NCI-H345 treated with DMSO at 0.1 percent for 48 hours (cell line): ENCODE measurements at regions not wholly inside any gene's neighbourhood (a gene's known extent, or its start where the extent isn't known, plus 50 kb on each side); places are given as distances from the start of the nearest gene placed in this dataset.

Experiments used
- DNase-seq: peaks from one replicate; lab custom pipeline; 2025; ENCODE audit not compliant: unreplicated experiment; lab: John Stamatoyannopoulos, UW

DNA sequence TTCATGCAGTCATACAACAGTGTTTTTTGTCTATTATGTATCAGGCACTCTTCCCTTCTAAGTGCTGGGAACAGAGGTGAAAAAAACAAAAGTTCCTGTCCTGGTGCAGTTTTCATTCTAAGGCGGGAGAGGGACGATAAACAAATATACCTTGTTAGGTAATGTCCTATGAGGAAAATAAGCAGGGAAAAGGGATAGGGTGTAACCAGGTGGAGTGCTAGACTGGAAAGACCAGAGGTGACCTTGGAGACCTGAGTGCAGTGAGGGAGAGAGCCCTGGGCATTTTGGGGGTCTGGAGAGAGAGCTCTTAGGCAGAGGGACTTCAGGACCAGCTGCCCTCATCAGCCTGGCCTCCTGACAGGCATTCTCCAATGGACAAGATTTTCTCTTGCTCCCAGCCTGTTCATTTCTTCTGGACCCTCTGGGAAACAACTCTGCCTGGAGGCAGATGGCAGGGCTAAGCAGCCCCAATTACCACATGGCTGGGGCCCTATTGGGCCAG is 97.2 kb upstream of the TJP1 start:
- DNase-seq, result no peak

DNA sequence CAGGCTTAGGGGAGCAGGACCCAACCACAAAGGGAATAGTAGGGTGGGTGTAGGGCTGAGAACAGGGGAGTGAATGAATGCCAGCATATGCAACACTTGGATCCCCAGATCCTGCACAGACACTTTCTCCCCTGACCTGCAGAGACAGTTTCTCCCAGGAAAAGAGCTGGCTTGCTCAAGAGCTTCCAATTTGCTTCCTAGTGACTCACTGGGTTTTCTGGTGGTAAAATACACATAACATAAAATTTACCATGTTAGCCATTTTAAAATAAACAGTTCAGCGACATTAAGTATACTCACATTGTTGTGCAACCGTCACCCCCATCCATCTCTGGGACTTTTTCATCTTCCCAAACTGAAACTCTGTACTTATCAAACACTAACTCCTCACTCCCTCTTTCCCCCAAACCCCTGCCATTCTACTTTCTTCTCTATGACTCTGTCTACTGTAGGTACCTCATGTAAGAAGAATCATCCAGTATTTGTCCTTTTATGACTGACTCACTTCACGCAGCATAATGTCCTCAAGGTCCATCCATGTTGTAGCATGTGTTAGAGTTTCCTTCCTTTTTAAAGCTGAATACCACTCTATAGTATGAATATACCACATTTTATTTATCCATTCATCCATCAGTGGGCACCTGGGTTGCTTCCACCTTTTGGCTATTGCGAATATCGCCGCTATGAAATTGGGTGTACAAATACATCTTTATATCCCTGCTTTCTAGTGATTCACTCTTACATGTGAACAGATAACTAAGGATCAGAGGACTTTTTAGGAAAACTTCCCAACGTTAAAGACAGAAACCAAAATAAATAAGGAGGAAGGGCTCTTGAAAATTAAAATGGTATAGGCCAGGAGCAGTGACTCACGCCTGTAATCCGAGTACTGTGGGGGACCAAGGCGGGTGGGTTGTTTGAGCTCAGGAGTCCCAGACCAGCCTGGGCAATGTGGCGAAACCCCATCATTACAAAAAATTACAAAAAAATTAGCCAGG is 95.6 kb upstream of the TJP1 start:
- no peak for DNase-seq

DNA sequence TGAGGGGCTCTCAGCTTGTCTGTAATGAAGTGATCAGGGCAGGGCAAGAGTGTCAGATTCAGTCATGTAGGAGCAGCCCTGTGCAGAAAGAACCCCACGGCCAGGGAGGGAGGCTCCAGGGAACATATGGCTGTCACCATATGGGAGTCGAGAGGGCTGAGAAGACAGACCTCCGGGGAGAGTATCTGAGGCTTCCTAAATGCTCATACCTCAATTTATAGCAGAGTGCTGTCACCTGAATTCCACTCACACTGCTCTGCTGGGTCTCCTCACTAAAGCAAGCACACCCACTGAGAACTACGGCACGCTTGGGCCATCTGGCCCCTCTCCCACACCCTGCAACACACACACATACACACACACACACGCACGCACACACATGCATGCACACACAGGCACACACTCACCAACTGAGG is 92.3 kb upstream of the TJP1 start:
- DNase-seq, result no peak

DNA sequence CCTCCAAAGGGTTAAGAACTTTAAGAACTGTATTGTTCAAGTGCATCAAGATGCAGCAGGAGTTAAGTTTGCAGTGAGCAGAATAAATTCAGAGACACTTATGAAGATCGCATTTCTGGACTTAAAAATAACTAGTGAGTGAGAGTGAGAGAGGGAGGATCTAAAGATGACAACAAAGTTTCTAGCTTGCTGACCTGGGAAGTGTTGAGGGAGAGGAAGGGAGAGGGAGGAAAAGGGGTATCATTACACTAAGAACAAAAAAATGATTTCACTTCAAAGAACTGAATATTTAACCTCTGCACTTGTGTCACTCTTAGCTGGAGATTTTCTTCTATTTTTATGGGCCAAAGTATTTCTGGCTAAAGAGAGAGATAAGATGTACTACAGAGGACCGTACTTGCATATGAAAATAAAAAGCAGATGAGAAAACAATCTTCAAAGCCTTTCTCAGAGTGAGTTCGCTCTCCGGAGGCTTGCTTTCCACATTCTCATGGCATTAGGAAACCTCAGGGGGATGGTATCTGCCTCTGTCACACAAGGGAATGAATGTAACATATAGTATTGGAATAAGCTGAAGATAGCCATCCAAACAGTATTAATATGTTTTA is 91.4 kb upstream of the TJP1 start:
- no peak for DNase-seq

DNA sequence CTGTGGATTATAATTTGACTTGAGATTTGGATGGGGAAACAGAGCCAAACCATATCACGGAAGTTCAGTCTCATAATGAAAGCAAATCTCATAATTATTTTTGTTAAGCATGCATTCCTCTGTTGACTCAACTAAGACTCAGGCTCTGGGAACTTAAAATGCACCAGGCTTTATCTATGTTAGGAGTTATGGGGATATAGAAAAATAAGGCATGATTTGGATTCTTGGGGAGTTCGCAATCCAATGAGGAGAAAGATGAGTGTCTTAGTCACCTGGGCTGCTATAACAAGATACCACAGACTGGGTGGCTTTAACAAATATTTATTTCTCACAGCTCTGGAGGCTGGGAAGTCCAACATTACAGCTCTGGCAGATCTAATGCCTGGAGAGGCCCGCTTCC is 89.4 kb upstream of the TJP1 start:
- DNase-seq, result no peak

DNA sequence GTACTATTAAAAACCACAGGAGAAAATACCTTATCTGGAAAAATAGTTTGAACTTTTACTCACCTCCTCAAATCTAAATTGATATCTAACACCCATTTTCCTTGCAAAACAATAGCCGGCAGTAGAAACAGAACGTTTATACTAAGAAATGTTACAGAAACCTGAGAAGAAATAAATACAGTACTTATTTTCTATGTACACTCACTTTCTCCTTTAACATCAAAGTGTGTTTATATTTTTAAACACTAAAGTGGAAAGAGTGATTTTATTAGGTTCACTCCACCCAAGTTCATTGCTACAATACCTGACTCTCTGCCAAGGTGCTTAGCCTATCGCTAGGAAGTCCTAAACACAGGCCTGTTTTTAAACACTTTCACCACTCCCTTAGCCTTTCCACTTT is 87.8 kb upstream of the TJP1 start:
- DNase-seq, result no peak

DNA sequence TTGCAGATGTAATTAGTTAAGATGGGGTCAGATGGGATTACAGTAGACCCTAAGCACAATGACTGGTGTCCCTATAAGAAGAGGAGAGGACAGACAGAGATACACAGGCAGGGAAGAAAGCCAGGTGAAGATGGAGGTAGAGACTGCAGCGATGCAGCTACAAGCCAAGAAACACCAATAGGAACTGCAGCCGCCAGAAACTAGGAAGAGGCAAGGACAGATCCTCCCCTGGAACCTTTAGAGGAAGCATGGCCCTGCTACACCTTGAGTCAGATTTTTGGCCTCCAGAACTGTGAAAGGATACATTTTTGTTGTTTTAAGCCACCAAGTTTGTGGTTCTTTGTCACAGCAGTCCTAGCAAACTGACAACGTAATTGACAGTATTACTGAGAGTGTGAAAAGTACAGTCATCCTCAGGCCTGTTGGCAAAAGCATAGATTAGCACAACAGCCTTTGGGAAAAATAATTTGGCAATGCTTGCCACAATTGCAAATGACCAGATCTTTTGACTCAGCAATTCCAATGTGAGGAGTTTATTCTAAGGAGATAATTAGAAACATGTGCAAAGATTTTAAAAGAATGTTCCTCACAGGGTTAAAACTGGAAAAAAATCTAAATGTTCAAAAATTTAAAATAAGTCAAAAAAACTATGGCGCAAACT is 82.6 kb upstream of the TJP1 start:
- DNase-seq, result no peak

DNA sequence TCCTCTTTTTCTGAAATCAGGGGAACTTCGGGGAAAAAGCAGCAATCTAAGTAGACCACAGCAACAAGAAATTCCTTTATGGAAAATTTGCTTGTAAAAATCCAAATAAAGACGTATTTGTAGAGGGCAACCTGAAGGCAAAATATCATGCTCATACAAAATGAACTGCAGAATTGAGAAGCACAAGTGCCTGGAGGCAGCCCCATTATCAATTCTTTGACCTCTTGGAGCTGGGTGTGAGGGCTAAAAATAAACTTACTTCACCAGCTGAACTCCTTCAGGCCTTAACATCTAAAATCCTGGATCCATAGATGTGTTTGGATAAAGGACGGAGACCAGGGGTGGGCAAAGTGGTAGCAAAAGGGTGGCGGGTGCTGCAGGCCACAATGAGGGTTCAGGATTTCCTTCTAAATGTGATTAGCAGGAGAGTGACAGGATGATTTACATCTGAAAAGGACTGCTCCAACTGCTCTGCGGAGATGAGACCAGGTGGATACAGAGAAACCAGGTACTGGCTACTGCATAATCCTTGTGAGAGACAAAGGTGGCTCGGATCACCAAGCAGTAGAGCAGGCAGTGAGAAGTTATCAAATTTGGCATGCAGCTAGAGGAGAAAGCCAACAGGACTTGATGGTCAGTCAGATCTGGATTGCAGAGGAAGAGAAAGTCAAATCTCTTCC is 81.7 kb upstream of the TJP1 start:
- DNase-seq, result no peak

DNA sequence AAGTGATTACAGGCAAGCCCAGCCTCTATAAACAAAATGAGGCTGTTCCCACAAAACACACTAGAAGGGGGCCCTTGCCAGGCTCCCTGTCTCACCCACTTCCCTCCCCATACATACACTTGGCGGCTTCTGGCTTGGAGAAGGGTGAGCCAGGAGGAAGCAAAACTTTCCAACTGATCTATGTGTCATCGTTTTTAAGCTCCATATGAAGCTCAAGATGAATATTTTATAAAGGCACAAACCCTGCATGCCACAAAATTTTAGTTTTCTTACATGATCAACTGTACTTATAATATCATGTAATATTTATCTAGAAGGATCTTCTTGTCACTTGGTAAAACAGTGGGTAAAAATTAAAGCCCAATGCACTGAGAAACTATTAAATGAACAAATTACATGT is 80.8 kb upstream of the TJP1 start:
- no peak for DNase-seq

DNA sequence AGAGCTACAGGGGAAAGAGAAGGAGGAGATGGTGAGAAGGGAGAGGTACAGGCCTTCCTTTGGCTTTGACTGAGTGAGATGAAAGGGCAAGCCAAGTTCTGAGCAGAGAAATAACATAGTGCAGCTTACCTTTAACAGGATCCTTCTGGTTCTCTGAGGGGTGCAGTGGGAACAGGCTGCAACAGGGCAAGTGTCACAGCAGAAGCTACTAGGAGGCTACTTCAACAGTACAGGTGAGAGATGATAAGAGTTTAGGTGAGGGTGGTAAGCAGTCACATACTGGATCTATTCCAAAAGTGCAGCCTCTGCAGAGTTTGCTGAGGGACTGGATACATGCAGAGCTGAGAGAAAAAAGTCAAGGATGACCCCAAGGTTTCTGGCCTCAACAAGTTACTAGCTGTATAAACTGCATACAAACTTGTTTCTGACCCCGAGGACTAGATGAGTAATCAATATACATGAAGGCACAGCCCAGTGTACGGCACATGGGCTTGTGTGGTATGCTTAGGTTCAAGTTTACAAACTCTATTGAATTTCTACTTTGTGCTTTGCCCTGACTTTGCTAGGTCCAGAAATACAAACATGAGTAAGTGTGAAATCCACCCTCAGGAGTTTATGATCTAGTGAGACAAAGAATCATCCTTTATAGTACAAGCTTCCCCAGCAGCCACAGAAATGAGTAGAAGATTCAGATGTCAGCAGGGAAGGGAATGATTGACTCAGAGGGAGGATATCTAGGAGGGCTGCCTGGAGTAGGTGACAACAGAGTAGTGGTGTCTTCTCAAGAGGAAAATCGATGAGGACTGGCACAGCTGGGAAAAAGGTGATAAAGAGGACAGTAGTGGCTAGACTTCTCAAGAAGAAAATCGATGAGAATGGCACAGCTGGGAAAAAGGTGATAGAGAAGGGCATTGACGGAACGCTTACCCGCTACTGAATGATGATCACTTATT is 78.2 kb upstream of the TJP1 start:
- no peak for DNase-seq

DNA sequence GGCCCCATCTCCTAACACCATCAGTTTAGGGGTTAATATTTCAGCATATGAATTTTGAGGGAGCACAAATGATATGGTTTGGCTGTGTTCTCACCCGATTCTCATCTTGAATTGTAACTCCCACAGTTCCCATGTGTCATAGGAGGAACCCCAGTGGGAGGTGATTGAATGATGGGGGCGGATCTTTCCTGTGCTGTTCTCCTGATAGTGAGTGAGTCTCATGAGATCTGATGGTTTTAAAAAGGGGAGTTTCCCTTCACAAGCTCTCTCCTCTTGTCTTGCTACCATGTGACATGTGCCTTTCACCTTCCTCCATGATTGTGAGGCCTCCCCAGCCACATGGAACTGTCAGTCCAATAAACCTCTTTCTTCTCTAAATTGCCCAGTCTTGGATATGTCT is 73.8 kb upstream of the TJP1 start:
- no peak for DNase-seq

DNA sequence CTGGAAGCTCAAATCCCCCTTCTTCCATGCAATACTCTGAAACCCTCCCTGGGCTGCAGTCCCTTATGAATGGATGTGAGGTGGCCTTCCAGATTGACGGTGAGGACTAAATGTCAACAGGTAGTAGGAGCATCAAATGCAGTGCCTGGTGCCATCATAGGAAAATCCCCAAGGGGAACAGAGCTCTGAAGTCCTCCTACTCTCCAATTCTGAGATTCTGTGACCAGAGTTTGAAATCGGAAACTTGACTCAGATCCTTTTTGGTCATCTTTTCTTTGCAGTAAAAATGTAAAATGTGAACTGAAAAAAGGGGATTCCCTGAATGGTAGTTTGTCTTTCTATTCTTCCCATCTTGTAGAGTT is 68.8 kb upstream of the TJP1 start:
- no peak for DNase-seq

DNA sequence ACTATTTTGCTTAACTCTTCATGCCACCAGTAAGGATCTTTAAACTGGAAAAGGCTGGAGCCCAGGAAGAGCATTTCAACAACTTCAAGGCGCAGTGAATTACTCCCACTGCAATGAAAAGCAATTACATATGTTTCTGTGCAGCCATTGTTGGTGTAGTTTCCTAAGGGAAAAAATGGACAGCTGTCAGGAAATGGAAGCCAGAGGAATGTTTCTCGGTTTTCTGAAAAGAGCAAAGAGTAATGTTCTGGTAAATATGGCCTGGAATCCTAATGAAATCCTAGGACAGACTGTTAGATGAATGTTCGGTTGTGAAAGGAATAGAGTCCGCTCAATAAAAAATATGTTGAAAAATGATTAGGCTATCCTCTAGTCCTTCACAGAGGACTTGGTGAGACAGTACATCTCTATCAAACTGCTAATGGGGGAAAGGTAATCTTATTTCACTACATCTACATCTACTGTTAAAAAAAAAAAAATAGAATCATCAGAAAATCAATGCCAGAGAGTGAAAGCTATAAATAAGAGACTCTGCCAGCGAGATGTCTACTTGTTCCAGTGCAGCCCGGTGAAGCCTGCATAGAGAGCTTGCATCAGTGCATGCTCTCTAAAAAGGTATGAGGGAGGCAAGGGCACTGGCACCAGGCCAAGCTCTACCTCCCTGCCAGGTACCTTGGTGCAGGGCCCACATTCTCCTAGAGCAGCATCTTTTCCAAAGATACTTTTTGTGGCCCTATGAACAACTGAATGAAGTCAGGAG is 68.2 kb upstream of the TJP1 start:
- DNase-seq, result no peak

DNA sequence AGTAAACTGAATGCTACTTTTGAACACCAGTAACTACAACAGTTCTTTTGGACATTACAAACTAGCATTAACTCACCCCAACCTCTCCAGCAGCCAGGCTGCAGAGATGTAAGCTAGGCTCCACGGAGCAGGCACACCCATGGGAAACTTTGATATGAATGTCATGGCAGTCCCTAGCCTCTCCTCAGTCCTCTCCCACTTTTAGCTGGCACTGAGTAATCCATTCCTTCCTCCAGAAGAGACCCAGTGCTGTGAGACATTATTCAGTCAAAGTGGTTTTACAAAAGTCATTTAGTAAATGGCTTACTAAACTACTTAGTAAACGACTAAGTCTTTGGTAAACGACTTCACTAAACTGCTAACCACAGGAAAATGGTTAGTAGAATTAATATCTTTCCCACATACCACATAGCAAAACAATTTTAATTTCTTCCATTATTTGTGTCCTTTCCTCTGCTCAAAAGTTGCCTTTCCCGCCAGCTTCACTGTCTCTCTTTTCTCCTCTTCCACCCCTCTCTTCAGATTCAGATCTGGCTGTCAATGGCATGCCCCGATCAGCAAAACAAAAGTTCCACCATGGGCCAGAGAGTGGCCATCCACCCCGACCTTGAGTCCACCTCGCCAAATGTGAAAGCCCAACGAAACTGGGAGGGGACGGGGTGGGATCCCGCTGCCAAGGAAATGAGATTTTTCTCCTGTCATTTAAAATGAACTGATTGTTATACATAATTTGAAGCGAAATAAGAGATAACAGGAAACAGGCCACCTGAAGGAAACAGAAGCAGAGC is 67.5 kb upstream of the TJP1 start:
- no peak for DNase-seq

DNA sequence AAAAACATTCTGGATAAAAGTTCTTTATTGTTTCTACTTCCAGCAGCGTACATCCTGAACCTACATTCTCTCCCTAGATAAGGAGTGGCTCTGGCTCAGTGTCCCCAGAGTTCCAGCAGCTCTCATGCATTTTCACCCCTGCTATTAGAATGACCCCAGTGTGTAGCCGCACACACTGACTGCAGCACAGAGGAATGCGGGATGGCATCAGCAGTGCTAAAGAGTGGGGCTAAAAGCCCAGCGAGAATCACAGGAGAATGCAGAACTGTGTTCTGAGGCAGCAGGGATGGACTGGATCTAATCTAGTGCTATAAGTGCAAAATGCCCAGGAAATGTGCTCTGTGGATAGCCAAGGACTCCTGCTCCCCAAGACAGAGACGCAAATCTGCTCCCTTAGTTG is 66.4 kb upstream of the TJP1 start:
- no peak for DNase-seq

DNA sequence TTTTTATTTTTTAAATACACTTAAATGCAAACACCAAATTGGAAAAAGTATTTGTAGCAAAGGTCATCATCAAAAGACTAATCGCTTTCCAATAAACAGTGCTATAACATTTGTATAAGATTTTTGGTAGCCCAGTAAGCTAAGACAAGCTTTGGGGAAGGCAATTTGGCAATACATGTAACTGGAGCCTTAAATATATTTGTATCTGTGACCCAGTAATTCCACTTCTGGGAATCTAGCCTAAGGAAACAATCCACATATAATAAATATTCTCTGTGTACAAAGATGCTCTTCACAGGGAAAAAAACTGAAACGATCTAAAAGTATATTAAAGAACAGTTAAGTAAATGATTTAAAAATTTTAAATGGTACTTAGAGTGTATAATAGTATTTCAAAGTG is 65.5 kb upstream of the TJP1 start:
- DNase-seq, result no peak

DNA sequence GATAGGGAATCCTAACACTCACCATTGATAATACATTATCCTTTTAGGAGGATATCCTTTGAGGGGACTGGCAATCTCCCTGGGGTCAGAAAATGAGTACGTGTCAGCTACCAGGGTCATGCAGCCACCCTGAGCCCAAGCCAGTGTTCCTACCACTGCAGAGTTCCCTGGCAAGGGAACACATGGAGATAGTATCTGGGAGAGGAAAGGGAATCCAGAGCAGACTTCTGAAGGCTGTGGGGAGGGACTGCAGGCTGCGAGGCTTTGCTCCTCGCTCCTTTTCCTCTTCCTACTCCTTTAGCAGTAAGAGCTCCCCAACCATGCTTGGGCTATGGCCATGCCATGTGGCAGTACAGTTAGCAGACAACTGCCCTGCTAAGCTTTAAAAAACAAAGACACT is 62.9 kb upstream of the TJP1 start:
- no peak for DNase-seq

DNA sequence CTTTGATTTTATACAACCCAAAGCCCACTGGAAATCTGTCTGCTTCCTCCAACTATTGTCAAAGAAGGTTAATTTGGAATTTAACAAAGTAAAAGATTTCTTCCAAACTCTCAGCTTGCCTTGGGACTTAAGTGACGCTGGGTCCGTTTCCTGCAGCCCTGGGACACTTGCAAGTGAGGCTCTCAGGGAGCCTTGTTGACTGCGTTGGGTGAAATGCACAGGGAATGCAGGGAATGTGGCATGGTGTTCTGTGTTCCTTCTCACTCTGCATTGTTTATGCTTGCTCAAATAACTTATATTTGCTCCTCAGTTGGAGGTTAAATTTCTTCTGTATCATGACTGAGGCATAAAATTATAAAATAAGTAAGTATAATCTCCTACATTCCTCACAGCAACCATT is 60.9 kb upstream of the TJP1 start:
- no peak for DNase-seq

DNA sequence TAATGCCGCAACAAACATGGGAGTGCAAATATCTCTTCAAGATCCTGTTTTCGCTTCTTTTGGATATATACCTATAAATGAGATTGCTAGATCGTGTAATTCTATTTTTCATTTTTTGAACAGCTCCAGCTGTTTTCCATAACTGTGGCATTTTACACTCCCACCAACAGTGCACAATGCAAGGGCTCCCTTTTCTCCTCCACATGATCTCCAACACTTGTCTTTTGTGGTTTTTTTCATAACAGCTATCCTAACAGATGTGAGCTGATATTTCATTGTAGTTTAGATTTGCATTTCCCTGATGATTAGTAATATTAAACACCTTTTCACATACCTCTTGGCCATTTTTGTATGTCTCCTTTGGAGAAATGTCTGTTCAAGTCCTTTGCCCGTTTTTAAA is 58.6 kb upstream of the TJP1 start:
- DNase-seq, result no peak
